Panc1 (cell line): ENCODE measurements at regions not wholly inside any gene's neighbourhood (a gene's known extent, or its start where the extent isn't known, plus 50 kb on each side); places are given as distances from the start of the nearest gene placed in this dataset.

Experiments
- ATAC-seq: fragments of 200-7000 bp; cut with Tn5 transposase; 2 replicates; pipeline ENCODE4 v1.9.1; 2020; ENCODE audit warnings: mild to moderate bottlenecking, moderate library complexity
- BruUV-seq: library from RNA; stranded (reverse); fragments of 400-500 nt; replicated peaks from 2 replicates; lab custom pipeline; 2021; lab: Mats Ljungman, UMichigan
- CTCF ChIA-PET: fragments of 300-600 bp; sonication (Branson Sonifier 250); formaldehyde crosslinking; loops from one replicate; lab custom pipeline; 2022; ENCODE audit warnings: antibody characterized with exemption; lab: Charles Lee
- POLR2A ChIA-PET: fragments of 300-600 bp; sonication (Branson Sonifier 250); formaldehyde crosslinking; loops from one replicate; lab custom pipeline; 2022; ENCODE audit warnings: antibody characterized with exemption; lab: Charles Lee
- DNase-seq: peaks from one replicate; pipeline ENCODE4 v3.0.0-alpha.2; 2010; ENCODE audit warnings: low read depth, low spot score
- H3K27ac ChIP-seq: 2 replicates; pipeline ENCODE4 v1.5.1; 2011; ENCODE audit warnings: mild to moderate bottlenecking, low read length, inconsistent platforms
- H3K27me3 ChIP-seq: fragments of 200-500 bp; sonication (Bioruptor generic); 2 replicates; pipeline ENCODE4 v1.6.0; 2014; ENCODE audit warnings: low read length, inconsistent platforms; ENCODE audit not compliant: control insufficient read depth, insufficient read depth
- H3K36me3 ChIP-seq: fragments of 200-500 bp; sonication (Bioruptor generic); 2 replicates; pipeline ENCODE4 v1.5.1; 2014; ENCODE audit warnings: inconsistent platforms, mild to moderate bottlenecking, low read length, moderate library complexity; ENCODE audit not compliant: control insufficient read depth, insufficient read depth
- H3K4me1 ChIP-seq: 2 replicates; pipeline ENCODE4 v1.5.1; 2011; ENCODE audit warnings: inconsistent platforms, mild to moderate bottlenecking, low read length, moderate library complexity; ENCODE audit not compliant: control insufficient read depth, insufficient read depth
- H3K4me3 ChIP-seq, 2 experiments: 2 replicates each; pipeline ENCODE4 v1.5.1; 2011 to 2012; ENCODE audit warnings: low read depth in 2 of 2, low read length in 2 of 2, mild to moderate bottlenecking in 2 of 2, inconsistent platforms in 1 of 2, moderate library complexity in 1 of 2
- H3K9me3 ChIP-seq: fragments of 200-500 bp; sonication (Bioruptor generic); 2 replicates; pipeline ENCODE4 v1.5.1; 2014; ENCODE audit warnings: low read depth, mild to moderate bottlenecking, inconsistent platforms, low read length, moderate library complexity; ENCODE audit not compliant: control insufficient read depth, insufficient read depth
- CTCF ChIP-seq: fragments of 450-650 bp; IDR thresholded peaks from 2 replicates; pipeline ENCODE4 v1.5.1; 2017; ENCODE audit warnings: mild to moderate bottlenecking
- POLR2AphosphoS5 ChIP-seq: IDR thresholded peaks from 2 replicates; pipeline ENCODE4 v1.6.1; 2012; ENCODE audit warnings: mild to moderate bottlenecking, low read depth, low read length, moderate library complexity
- SIN3A ChIP-seq: IDR thresholded peaks from 2 replicates; pipeline ENCODE4 v1.6.1; 2012; ENCODE audit warnings: low read depth, mild to moderate bottlenecking, low read length, moderate library complexity, borderline replicate concordance; ENCODE audit not compliant: insufficient read depth
- TCF7L2 ChIP-seq: IDR thresholded peaks from 2 replicates; pipeline ENCODE4 v1.6.1; 2011; ENCODE audit warnings: mild to moderate bottlenecking, low read depth, low read length, inconsistent platforms
- in situ Hi-C: cut with HindIII; loops from 2 replicates; pipeline ENCODE4 v1.10.0; 2016; ENCODE audit warnings: low sequenced_read_pairs, low pct_unique_long_range_greater_than_20kb
- intact Hi-C: fragments of 100-400 bp; cut with micrococcal nuclease; formaldehyde crosslinking; loops from one replicate; pipeline ENCODE4 v1.10.0; 2022; ENCODE audit not compliant: unreplicated experiment
- TF ChIP-seq, protein P1 (sequence below), 2 experiments: IDR thresholded peaks; 2 replicates each; pipeline ENCODE4 v1.6.1; 2011 to 2012; ENCODE audit warnings: low read depth in 2 of 2, control low read depth in 1 of 2, low read length in 1 of 2, mild to moderate bottlenecking in 1 of 2, moderate library complexity in 1 of 2; ENCODE audit not compliant: insufficient read depth in 1 of 2

DNA sequence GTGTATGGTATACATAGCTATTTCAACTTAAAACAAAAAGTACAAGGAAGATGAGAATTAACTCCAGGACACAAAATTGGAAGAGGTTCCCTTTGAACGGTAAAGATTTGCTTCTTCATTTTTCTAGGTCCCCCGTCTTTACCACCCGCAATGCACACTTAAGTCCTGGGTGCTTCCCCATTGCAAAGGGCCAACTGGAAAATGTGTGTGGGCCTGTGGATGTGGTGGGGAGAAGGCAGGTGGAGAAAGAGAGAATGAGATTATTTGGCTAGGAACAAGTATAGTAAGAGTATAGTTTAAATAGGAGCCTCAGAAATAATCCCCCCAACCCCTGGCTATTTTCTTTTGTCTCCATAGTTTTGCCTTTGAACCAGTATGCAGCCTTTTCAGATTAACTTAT is 115.4 kb downstream of the HLX start:
- H3K27me3 ChIP-seq, result no peaks in the 10 kb centered on the region; the same call in 1 of the 2 replicates
- TF ChIP-seq TCF7L2 (no peak), SIN3A (no peak), CTCF (no peak), POLR2AphosphoS5 (no peak)
- TF ChIP-seq, protein P1, sequence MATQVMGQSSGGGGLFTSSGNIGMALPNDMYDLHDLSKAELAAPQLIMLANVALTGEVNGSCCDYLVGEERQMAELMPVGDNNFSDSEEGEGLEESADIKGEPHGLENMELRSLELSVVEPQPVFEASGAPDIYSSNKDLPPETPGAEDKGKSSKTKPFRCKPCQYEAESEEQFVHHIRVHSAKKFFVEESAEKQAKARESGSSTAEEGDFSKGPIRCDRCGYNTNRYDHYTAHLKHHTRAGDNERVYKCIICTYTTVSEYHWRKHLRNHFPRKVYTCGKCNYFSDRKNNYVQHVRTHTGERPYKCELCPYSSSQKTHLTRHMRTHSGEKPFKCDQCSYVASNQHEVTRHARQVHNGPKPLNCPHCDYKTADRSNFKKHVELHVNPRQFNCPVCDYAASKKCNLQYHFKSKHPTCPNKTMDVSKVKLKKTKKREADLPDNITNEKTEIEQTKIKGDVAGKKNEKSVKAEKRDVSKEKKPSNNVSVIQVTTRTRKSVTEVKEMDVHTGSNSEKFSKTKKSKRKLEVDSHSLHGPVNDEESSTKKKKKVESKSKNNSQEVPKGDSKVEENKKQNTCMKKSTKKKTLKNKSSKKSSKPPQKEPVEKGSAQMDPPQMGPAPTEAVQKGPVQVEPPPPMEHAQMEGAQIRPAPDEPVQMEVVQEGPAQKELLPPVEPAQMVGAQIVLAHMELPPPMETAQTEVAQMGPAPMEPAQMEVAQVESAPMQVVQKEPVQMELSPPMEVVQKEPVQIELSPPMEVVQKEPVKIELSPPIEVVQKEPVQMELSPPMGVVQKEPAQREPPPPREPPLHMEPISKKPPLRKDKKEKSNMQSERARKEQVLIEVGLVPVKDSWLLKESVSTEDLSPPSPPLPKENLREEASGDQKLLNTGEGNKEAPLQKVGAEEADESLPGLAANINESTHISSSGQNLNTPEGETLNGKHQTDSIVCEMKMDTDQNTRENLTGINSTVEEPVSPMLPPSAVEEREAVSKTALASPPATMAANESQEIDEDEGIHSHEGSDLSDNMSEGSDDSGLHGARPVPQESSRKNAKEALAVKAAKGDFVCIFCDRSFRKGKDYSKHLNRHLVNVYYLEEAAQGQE (IDR thresholded peaks at IDR 0.05; ENCODE audit: insufficient read depth in 1 of 2, low read depth in 2 of 2, low read length in 1 of 2), result no peak
- intact Hi-C loops, result no loop called here

DNA sequence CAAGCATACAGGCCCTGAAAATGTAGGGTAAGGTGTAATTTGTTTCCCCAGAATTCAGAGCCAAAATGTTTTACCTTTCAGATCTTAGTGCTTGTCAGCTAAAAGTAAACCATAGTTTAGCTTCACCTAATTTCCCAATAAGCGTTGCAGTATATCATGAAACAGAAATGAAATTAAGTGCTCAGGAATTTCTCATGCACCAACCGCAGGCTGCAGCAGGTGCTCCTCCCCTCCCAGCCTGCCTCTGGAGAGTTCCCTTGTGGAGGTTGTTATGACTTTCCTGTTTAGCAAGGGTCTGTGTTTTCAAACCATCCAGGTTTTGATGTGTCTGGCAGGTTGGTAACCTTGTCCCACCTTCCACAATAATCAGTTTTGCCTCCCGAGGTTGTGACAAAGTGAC is 118.5 kb downstream of the HLX start:
- H3K9me3 ChIP-seq, result no peaks in the 10 kb centered on the region
- TF ChIP-seq CTCF (no peak), TCF7L2 (no peak), POLR2AphosphoS5 (no peak), SIN3A (no peak)
- TF ChIP-seq, protein P1 (IDR thresholded peaks at IDR 0.05; ENCODE audit: insufficient read depth in 1 of 2, low read depth in 2 of 2, low read length in 1 of 2), result no peak
- CTCF ChIA-PET, result no interaction called here
- intact Hi-C loops (no loop called here), in situ Hi-C loops (no loop called here)
- H3K4me1 ChIP-seq, result no peaks in the 10 kb centered on the region
- H3K27me3 ChIP-seq, result no peaks in the 10 kb centered on the region; the same call in 1 of the 2 replicates
- no peak overlapping the region for H3K4me3 ChIP-seq
- no peak overlapping the region for H3K27ac ChIP-seq
- no peaks in the 10 kb centered on the region for H3K36me3 ChIP-seq
- DNase-seq (no peak), ATAC-seq (no peak)
- POLR2A ChIA-PET, result no interaction called here
- BruUV-seq, result no TSS peak

More for the DNA sequence above, 115.4 kb downstream of the HLX start:
- Histone ChIP-seq H3K27ac (no peak overlapping the region), H3K4me1 (no peaks in the 10 kb centered on the region), H3K4me3 (no peak overlapping the region), H3K36me3 (no peaks in the 10 kb centered on the region), H3K9me3 (no peaks in the 10 kb centered on the region)
- POLR2A ChIA-PET, result no interaction called here
- CTCF ChIA-PET, result no interaction called here
- DNase-seq (no peak), ATAC-seq (no peak)
- in situ Hi-C loops, result no loop called here
- BruUV-seq, result no TSS peak
